ENCODE measurements at regions not wholly inside any gene's neighbourhood (a gene's known extent, or its start where the extent isn't known, plus 50 kb on each side); places are given as distances from the start of the nearest gene placed in this dataset.
"Not testable (repeated sequence)": the region's sequence is repeated elsewhere in the genome, so short reads cannot be mapped to it uniquely, and the experiment has no call there.

DNA sequence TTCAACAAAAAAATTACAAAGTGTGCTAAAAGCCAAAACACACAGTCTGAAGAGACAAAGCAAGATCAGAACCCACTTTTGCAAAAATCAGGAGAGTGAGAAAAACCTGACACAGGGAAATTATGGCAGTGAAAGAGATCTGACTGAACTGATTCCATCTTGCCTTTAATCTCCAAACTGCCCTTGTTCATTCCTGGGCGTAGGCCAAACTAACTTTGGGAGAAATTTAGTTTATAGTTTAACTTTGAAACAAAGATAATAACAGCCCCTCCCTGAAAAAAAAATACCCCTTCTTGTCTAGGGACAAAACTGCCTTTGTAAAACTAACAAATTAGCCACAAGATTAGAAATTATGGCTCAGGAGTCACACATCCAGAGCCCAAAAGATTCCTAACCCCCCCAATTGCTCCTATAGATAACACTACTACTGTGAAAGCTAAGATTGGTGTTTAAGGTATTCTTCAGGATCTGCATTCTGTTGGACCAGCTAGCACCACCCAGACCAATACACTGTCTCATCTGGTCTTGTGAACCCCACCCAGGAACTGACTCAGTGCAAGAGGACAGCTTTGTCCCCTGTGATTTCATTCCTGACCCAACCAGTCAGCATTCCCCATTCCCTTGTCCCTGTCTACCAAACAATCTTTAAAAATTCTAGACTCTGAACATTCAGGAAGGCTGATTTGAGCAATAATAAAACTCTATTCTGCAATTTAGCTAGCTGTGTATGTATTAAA is 226.1 kb upstream of the SH3BP4 start:
- no peak for DNase-seq
- ATAC-seq: no peak

- no peak for DNase-seq
These were observed 227.0 kb upstream of the SH3BP4 start for GRCh38 chr2:234724850-234725249.

GRCh38 chr2:234723400-234723799 is 226.5 kb upstream of the ARL4C start:
- DNase-seq (no peak), ATAC-seq (no peak)

More at GRCh38 chr2:234724850-234725249, 227.0 kb upstream of the SH3BP4 start:
- ATAC-seq: no peak

DNA sequence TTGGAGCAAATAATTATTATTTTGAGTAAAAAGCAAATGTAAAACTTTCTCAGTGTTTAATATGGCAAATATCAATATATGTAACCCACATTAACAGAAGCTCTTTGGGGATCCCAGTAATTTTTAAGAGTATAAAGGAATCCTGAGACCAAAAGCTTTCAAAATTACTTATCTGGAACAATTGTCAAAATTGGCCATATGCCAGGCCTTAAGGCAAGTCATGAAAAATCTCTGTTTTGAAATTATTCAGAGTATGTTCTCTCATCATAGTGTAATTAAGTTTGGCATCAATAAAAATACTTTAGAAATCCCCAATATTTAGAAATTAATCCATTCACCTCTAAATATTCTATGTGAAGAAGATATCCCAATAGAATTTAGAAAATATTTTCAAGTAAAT is 225.3 kb upstream of the ARL4C start:
- no peak for DNase-seq

DNA sequence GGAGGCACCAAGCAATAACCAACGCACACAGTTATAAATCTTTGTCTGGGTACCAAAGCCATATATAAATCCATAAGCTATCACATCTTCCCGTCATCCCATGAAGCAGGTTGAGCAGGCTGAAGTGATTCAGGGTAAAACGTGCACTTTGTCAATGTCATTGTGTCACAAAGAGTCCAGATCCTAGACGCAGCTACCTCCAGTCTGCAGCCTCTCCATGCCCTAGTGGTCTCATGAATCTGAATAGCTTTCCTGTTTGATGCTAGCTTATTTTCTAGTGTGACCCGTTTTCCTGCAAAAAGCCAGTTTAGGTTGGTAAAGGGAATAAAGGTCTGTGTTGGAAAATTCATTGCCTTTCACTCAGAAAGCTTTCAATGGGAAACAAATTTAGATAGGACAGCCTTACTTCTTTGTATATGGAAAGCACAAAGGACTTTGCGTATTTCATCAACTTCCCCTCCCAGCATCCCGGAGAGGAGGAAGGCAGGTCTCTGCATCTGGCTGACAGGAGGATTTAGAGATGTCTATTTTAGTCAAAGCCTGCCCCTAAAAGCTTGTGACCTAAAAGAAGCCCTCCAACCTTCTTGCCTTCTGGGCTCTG is 222.3 kb upstream of the ARL4C start:
- no peak for ATAC-seq
- DNase-seq: no peak

More for the DNA sequence above, 225.3 kb upstream of the ARL4C start:
- no peak for ATAC-seq

GRCh38 chr2:234716271-234716670 is 219.4 kb upstream of the ARL4C start:
- ATAC-seq (no peak), DNase-seq (no peak)

- DNase-seq: no peak
- ATAC-seq: no peak
These were observed 218.9 kb upstream of the ARL4C start for GRCh38 chr2:234715671-234716250.

- no peak for ATAC-seq
- DNase-seq: no peak
These were observed 217.8 kb upstream of the ARL4C start for GRCh38 chr2:234714711-234715110.

GRCh38 chr2:234712421-234712935 is 215.6 kb upstream of the ARL4C start:
- no peak for DNase-seq
- no peak for ATAC-seq

DNA sequence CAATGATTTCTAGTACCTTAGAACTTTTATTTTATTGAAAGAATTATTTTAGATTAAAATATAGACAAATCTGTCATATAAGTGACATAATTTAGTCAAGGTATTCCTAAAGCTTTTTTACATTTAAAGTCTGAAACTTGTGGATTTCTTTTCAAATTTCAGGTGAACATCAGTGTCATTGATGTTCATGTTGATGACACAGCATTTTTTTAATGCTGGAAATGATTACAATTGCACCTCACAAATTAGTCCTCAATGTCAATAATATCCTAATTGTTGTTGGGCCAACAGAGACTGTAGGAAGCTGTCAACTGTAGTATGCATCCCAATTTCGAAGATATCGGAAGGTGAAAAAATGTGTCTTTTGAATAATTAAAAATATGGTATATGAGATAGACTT is 214.4 kb upstream of the ARL4C start:
- DNase-seq (no peak), ATAC-seq (no peak)

GRCh38 chr2:234710587-234710986 is 213.7 kb upstream of the ARL4C start:
- DNase-seq (no peak), ATAC-seq (no peak)

DNA sequence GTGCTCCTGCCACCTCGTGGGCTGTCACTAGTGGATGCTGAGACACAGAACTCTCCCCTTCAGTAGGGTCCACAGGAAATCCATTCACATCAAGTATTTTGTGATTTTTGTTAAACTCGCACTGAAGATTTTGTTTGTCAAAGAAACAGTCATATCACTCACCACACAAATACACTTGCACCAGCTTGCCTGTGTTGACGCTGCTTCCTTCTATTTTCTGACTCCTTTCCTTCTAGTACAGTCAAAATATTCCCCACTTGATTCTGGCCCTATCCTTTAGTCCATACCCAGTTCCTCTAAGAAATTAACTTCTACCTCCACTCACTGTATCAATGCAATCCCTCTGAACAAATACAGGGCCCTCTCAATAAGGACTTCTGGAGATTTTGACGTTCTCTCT is 213.2 kb upstream of the ARL4C start:
- ATAC-seq (no peak), DNase-seq (no peak)

- no peak for DNase-seq
- no peak for ATAC-seq
These were observed 211.8 kb upstream of the ARL4C start for GRCh38 chr2:234708717-234709116.

- no peak for ATAC-seq
- no peak for DNase-seq
These were observed 211.3 kb upstream of the ARL4C start for GRCh38 chr2:234708091-234708683.

DNA sequence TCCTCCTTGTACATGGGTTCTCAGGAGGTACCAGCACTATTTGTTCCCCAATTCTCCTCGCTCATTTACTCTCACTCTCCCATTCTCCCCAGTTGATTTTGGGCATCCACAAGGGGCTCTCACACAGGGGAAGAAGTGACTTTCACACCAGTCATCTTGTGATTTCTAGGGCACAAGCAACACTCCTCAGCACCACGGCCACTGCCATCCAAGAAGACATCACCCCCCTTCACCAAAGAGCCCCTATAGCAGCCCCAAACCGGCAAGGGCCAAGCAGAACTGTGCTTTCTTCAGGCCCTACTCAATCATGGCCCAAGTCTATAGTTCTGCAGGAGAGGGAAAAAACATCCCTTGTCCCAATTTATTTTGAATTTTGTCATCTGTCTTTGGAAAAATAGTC is 209.2 kb upstream of the ARL4C start:
- ATAC-seq (no peak), DNase-seq (no peak)

DNA sequence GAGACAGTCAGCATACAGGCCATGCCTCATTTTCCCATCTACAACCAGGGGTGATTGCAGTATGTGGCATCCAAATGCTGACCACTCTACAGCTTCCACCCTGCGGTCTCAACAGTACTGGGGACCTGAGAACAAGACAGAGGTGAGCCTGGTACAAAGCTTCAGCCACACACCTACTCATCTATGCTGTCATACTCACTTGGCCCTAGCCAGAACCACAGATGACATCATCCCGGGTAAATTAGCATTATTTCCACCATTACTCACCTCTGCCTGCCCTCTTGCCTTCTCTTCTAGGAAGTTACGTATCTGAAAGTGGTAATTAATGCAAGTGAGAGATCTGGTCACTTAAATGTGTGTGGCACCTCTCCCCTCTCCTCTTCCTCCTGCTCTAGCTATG is 208.2 kb upstream of the ARL4C start:
- peak; percentile 7 for DNase-seq
- ATAC-seq: peak; percentile 86

- DNase-seq (no peak), ATAC-seq (no peak)
These were observed 206.4 kb upstream of the ARL4C start for GRCh38 chr2:234703258-234703657.

GRCh38 chr2:234702731-234703225 is 205.9 kb upstream of the ARL4C start:
- ATAC-seq: no peak
- DNase-seq: no peak

GRCh38 chr2:234701841-234702240 is 205.0 kb upstream of the ARL4C start:
- no peak for DNase-seq

GRCh38 chr2:234701421-234701820 is 204.5 kb upstream of the ARL4C start:
- ATAC-seq (no peak), DNase-seq (no peak)

More at GRCh38 chr2:234701841-234702240, 205.0 kb upstream of the ARL4C start:
- no peak for ATAC-seq

- no peak for DNase-seq
- ATAC-seq: no peak
These were observed 202.6 kb upstream of the ARL4C start for GRCh38 chr2:234699456-234699855.

DNA sequence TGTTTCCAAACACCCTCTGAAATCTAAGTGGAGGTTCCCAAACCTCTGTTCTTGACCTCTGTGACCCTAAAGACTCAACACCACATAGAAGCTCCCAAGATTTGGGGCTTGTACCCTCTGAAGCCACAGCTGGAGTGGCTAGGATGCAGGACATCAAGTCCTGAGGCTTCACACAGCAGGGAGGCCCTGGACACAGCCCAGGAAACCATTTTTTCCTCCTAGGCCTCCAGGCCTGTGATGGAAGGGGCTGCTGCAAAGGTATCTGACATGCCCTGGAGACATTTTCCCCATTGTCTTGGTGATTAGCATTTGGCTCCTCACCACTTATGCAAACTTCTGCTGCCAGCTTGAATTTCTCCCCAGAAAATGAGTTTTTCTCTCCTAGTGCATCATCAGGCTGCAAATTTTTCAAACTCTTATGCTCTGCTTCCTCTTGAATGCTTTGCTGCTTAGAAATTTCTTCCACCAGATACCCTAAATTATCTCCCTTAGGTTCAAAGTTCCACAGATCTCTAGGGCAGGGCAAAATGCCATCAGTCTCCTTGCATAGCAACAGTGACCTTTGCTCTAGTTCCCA is 200.5 kb upstream of the ARL4C start:
- DNase-seq, ATAC-seq: not testable (repeated sequence)

All from stimulated activated naive CD8-positive, alpha-beta T cell treated with anti-CD3 and anti-CD28 coated beads, Interleukin-15, Interleukin-2, amounts not matched to agents 100 U/mL and 50 U/mL, for 24 hours (primary cell).